Renal pelvis (tissue), 1 donor: ENCODE measurements at regions not wholly inside any gene's neighbourhood (a gene's known extent, or its start where the extent isn't known, plus 50 kb on each side); places are given as distances from the start of the nearest gene placed in this dataset.

Experiments
- DNase-seq: peaks from one replicate; pipeline ENCODE4 v3.0.0-alpha.2; 2013

GRCh38 chr1:230000493-230001184 lies 66.4 kb upstream of the GALNT2 start:
- no peak for DNase-seq

- DNase-seq, result no peak
Observed at GRCh38 chr1:230002164-230002803, 64.8 kb upstream of the GALNT2 start.

GRCh38 chr1:230003409-230003808 lies 63.6 kb upstream of the GALNT2 start:
- DNase-seq, result no peak

GRCh38 chr1:230005040-230005439 lies 62.0 kb upstream of the GALNT2 start:
- DNase-seq, result no peak

- no peak for DNase-seq
Observed at GRCh38 chr1:230008721-230009120, 58.3 kb upstream of the GALNT2 start.

- DNase-seq, result no peak
Observed at GRCh38 chr1:230009611-230010313, 57.3 kb upstream of the GALNT2 start.

GRCh38 chr1:230010603-230011332 lies 56.3 kb upstream of the GALNT2 start:
- DNase-seq, result no peak

- no peak for DNase-seq
Observed at GRCh38 chr1:230011333-230012092, 55.5 kb upstream of the GALNT2 start.

- no peak for DNase-seq
Observed at GRCh38 chr1:230012093-230012393, 55.0 kb upstream of the GALNT2 start.

GRCh38 chr1:230012741-230013140 lies 54.3 kb upstream of the GALNT2 start:
- DNase-seq, result no peak

GRCh38 chr1:230016159-230016558 lies 50.9 kb upstream of the GALNT2 start:
- no peak for DNase-seq
